NT2/D1 (cell line): ENCODE measurements at regions not wholly inside any gene's neighbourhood (a gene's known extent, or its start where the extent isn't known, plus 50 kb on each side); places are given as distances from the start of the nearest gene placed in this dataset.

Experiments used
- SUZ12 ChIP-seq: IDR thresholded peaks from 2 replicates; pipeline ENCODE4 v1.6.1; 2011; ENCODE audit not compliant: insufficient read length, insufficient read depth; ENCODE audit errors: extremely low read depth
- YY1 ChIP-seq: IDR thresholded peaks from 2 replicates; pipeline ENCODE4 v1.6.1; 2011; ENCODE audit not compliant: insufficient read length, insufficient read depth
- ZNF274 ChIP-seq: IDR thresholded peaks from 2 replicates; pipeline ENCODE4 v1.6.1; 2011; ENCODE audit warnings: mild to moderate bottlenecking, low read depth, low read length

- TF ChIP-seq YY1: no peak
- no peak for TF ChIP-seq ZNF274
- TF ChIP-seq SUZ12: no peak
These were observed 213.0 kb upstream of the SETBP1 start for GRCh38 chr18:44467718-44468117.
